SK-N-SH (cell line): ENCODE measurements at regions not wholly inside any gene's neighbourhood (a gene's known extent, or its start where the extent isn't known, plus 50 kb on each side); places are given as distances from the start of the nearest gene placed in this dataset.

ENCODE experiments used
- CTCF ChIA-PET: fragments of 300-600, 350-600 bp; formaldehyde crosslinking; extraction: SDS; loops from one replicate; lab custom pipeline; 2021; lab: Yijun Ruan, JAX
- POLR2A ChIA-PET: fragments of 350-600 bp; sonication (Branson Sonifier 250); formaldehyde crosslinking; extraction: SDS; loops from one replicate; lab custom pipeline; 2020; ENCODE audit warnings: antibody characterized with exemption, inconsistent platforms; lab: Yijun Ruan, JAX
- DNase-seq: peaks from one replicate; pipeline ENCODE4 v3.0.0; 2012
- H2AFZ ChIP-seq: fragments of 200-600 bp; sonication (generic); 2 replicates; pipeline ENCODE4 v1.8.1; 2016; ENCODE audit warnings: antibody characterized with exemption, mild to moderate bottlenecking, low read depth
- H3F3A ChIP-seq: fragments of 200-600 bp; sonication (generic); replicated peaks from 2 replicates; pipeline ENCODE3; 2016; ENCODE audit warnings: antibody characterized with exemption, mild to moderate bottlenecking; ENCODE audit not compliant: insufficient read depth
- H3K27ac ChIP-seq, 2 experiments: fragments of 200-500 bp in 1 of 2; fragments of 200-600 bp in 1 of 2; sonication (Bioruptor generic) in 1 of 2; sonication (generic), shearing (Covaris generic) in 1 of 2; 2 replicates each; pipeline versions ENCODE4 v1.5.1 to v1.6.1; 2014 to 2016; ENCODE audit warnings: low read depth in 2 of 2, inconsistent platforms in 1 of 2, low read length in 1 of 2, mild to moderate bottlenecking in 1 of 2, mixed read lengths in 1 of 2
- H3K27me3 ChIP-seq: fragments of 200-600 bp; sonication (generic), shearing (Covaris generic); 2 replicates; pipeline ENCODE4 v1.6.1; 2016; ENCODE audit warnings: mixed run types; ENCODE audit not compliant: insufficient read depth
- H3K36me3 ChIP-seq, 2 experiments: fragments of 200-500 bp in 1 of 2; fragments of 200-600 bp in 1 of 2; sonication (Bioruptor generic) in 1 of 2; sonication (generic) in 1 of 2; replicated peaks in 1 of 2; 2 replicates each; pipeline versions ENCODE3 to v1.5.1; 2014 to 2016; ENCODE audit warnings: low read length in 1 of 2, mild to moderate bottlenecking in 1 of 2; ENCODE audit not compliant: insufficient read depth in 2 of 2, control insufficient read depth in 1 of 2
- H3K4me1 ChIP-seq, 2 experiments: fragments of 200-500 bp in 1 of 2; fragments of 200-600 bp in 1 of 2; sonication (Bioruptor generic) in 1 of 2; sonication (generic), shearing (Covaris generic) in 1 of 2; 2 replicates each; pipeline versions ENCODE4 v1.5.1 to v1.6.1; 2014 to 2016; ENCODE audit warnings: low read depth in 1 of 2, low read length in 1 of 2, mixed run types in 1 of 2; ENCODE audit not compliant: insufficient read depth in 2 of 2, control insufficient read depth in 1 of 2
- H3K4me2 ChIP-seq: fragments of 200-600 bp; sonication (generic), shearing (Covaris generic); 2 replicates; pipeline ENCODE4 v1.6.1; 2017; ENCODE audit warnings: mixed run types
- H3K4me3 ChIP-seq, 2 experiments: fragments of 200-500 bp in 1 of 2; fragments of 200-600 bp in 1 of 2; sonication (Bioruptor generic) in 1 of 2; sonication (generic), shearing (Covaris generic) in 1 of 2; 2 replicates each; pipeline versions ENCODE4 v1.5.1 to v1.8.1; 2014 to 2016; ENCODE audit warnings: low read depth in 2 of 2, inconsistent platforms in 1 of 2, low read length in 1 of 2, mild to moderate bottlenecking in 1 of 2, mixed read lengths in 1 of 2, moderate library complexity in 1 of 2
- H3K79me2 ChIP-seq: fragments of 200-600 bp; sonication (generic); 2 replicates; pipeline ENCODE4 v1.8.1; 2017; ENCODE audit warnings: mild to moderate bottlenecking; ENCODE audit not compliant: insufficient read depth
- H3K9ac ChIP-seq: fragments of 200-600 bp; sonication (generic); 2 replicates; pipeline ENCODE4 v1.6.1; 2017; ENCODE audit warnings: mixed run types
- H3K9me2 ChIP-seq: fragments of 200-600 bp; sonication (generic); 2 replicates; pipeline ENCODE4 v1.6.1; 2017; ENCODE audit warnings: mixed run types
- H3K9me3 ChIP-seq: fragments of 200-600 bp; sonication (generic); 2 replicates; pipeline ENCODE4 v1.6.1; 2017; ENCODE audit warnings: mixed run types, mild to moderate bottlenecking, moderate library complexity
- H4K20me1 ChIP-seq: fragments of 200-600 bp; sonication (generic); 2 replicates; pipeline ENCODE4 v1.6.1; 2017; ENCODE audit warnings: mild to moderate bottlenecking, mixed run types; ENCODE audit not compliant: insufficient read depth
- CHD2 ChIP-seq: fragments of 150-350 bp; IDR thresholded peaks from 2 replicates; pipeline ENCODE4 v1.6.1; 2018; ENCODE audit warnings: low read length; ENCODE audit not compliant: partially characterized antibody
- CTCF ChIP-seq: fragments of 200-600 bp; sonication (generic); IDR thresholded peaks from 2 replicates; pipeline ENCODE4 v1.6.1; 2017; ENCODE audit warnings: antibody characterized with exemption, mild to moderate bottlenecking, moderate library complexity
- EP300 ChIP-seq, 2 experiments: IDR thresholded peaks; 2 replicates each; pipeline versions ENCODE4 v1.4.0 to v1.6.1; 2012; ENCODE audit warnings: borderline replicate concordance in 1 of 2, low read depth in 1 of 2, low read length in 1 of 2
- EZH2phosphoT487 ChIP-seq: fragments of 200-600 bp; sonication (generic); IDR thresholded peaks from 2 replicates; pipeline ENCODE4 v1.6.1; 2017; ENCODE audit warnings: low read depth, mixed run types, mild to moderate bottlenecking, antibody characterized with exemption, moderate library complexity, borderline replicate concordance
- FOXJ3 ChIP-seq: sonication (generic); formaldehyde crosslinking; IDR thresholded peaks from 2 replicates; pipeline ENCODE4 v1.5.1; 2020; ENCODE audit warnings: mild to moderate bottlenecking, missing genetic modification reagents
- FOXM1 ChIP-seq: IDR thresholded peaks from 2 replicates; pipeline ENCODE4 v1.4.0; 2012; ENCODE audit warnings: low read depth, mild to moderate bottlenecking
- GABPA ChIP-seq: IDR thresholded peaks from 2 replicates; pipeline ENCODE4 v1.4.0; 2012; ENCODE audit warnings: low read depth, mild to moderate bottlenecking
- IRF3 ChIP-seq: fragments of 150-350 bp; IDR thresholded peaks from 2 replicates; pipeline ENCODE4 v1.6.1; 2016; ENCODE audit warnings: mild to moderate bottlenecking, low read depth, low read length
- JUND ChIP-seq: IDR thresholded peaks from 2 replicates; pipeline ENCODE4 v1.4.0; 2012
- MAX ChIP-seq: IDR thresholded peaks from 2 replicates; pipeline ENCODE4 v1.4.0; 2012; ENCODE audit warnings: low read depth
- MEF2A ChIP-seq: IDR thresholded peaks from 2 replicates; pipeline ENCODE4 v1.4.0; 2012; ENCODE audit warnings: low read depth, borderline replicate concordance
- NFIC ChIP-seq: IDR thresholded peaks from 2 replicates; pipeline ENCODE4 v1.4.0; 2012; ENCODE audit warnings: borderline replicate concordance
- NRF1 ChIP-seq: IDR thresholded peaks from 2 replicates; pipeline ENCODE4 v1.6.1; 2012; ENCODE audit warnings: low read depth, mild to moderate bottlenecking, low read length
- PBX3 ChIP-seq: IDR thresholded peaks from 2 replicates; pipeline ENCODE4; 2012
- RAD21 ChIP-seq: IDR thresholded peaks from 2 replicates; pipeline ENCODE4 v1.6.1; 2012; ENCODE audit warnings: mild to moderate bottlenecking, low read length
- RCOR1 ChIP-seq: fragments of 150-350 bp; IDR thresholded peaks from 2 replicates; pipeline ENCODE4 v1.6.1; 2017; ENCODE audit warnings: antibody characterized with exemption, low read length
- REST ChIP-seq: IDR thresholded peaks from 2 replicates; pipeline ENCODE4 v1.6.1; 2012; ENCODE audit warnings: mild to moderate bottlenecking, low read depth, low read length, moderate library complexity
- RFX5 ChIP-seq: IDR thresholded peaks from 2 replicates; pipeline ENCODE4 v1.6.1; 2012; ENCODE audit warnings: mild to moderate bottlenecking, improper control_type of control experiment, low read length
- RXRA ChIP-seq: IDR thresholded peaks from 2 replicates; pipeline ENCODE4 v1.4.0; 2012; ENCODE audit warnings: low read depth, mild to moderate bottlenecking, borderline replicate concordance
- SIN3A ChIP-seq: IDR thresholded peaks from 2 replicates; pipeline ENCODE4 v1.6.1; 2012; ENCODE audit warnings: low read depth, mild to moderate bottlenecking, low read length, moderate library complexity, borderline replicate concordance
- SMC3 ChIP-seq: IDR thresholded peaks from 2 replicates; pipeline ENCODE4 v1.6.1; 2012; ENCODE audit warnings: low read depth, low read length, improper control_type of control experiment
- TCF12 ChIP-seq: IDR thresholded peaks from 2 replicates; pipeline ENCODE4 v1.4.0; 2012
- YY1 ChIP-seq: IDR thresholded peaks from 2 replicates; pipeline ENCODE4 v1.4.0; 2012; ENCODE audit warnings: low read depth, mild to moderate bottlenecking
- ZBTB33 ChIP-seq: IDR thresholded peaks from 2 replicates; pipeline ENCODE4 v1.4.0; 2012; ENCODE audit warnings: low read depth, borderline replicate concordance
- WGBS: methylation state at CpG from one replicate; pipeline ENCODE4 v1.1.6; 2017; ENCODE audit warnings: low lambda C conversion rate; 5-methylcytosine and 5-hydroxymethylcytosine counted together

- no peaks in the 10 kb centered on the region for H4K20me1 ChIP-seq
- no peak for DNase-seq
- H3K79me2 ChIP-seq: no peaks in the 10 kb centered on the region
- ChIA-PET POLR2A (no interaction called here), CTCF (interaction anchor here (1.0 to 2.9 kb wide), 4 partner anchors 11 to 501 kb away, joined by 3 to 16 read pairs (median 4); no protein-coding TSS in a partner anchor)
- WGBS: 58% methylated on average over 5 of the region's 5 CpGs
- H3K9me3 ChIP-seq: no peaks in the 10 kb centered on the region
- H3K27ac ChIP-seq: peak overlapping the region in 1 of 2 experiments; percentile 35; a peak in 2 of 4 replicates
- peak overlapping the region; percentile 49; the same call in 1 of the 2 replicates for H2AFZ ChIP-seq
- no peak overlapping the region for H3K4me2 ChIP-seq
- H3K4me3 ChIP-seq: no peak overlapping the region
- H3K9ac ChIP-seq: no peak overlapping the region
- H3K4me1 ChIP-seq: no peaks in the 10 kb centered on the region
- H3F3A ChIP-seq: no peaks in the 10 kb centered on the region
- no peaks in the 10 kb centered on the region for H3K27me3 ChIP-seq
- no peaks in the 10 kb centered on the region for H3K36me3 ChIP-seq
- H3K9me2 ChIP-seq: no peaks in the 10 kb centered on the region
- 0 out of 2 replicates have a peak, but pooled peaks have one; percentile 16 for TF ChIP-seq MEF2A
- TF ChIP-seq SIN3A: no peak
- peak; percentile 52 for TF ChIP-seq PBX3
- TF ChIP-seq EZH2phosphoT487: no peak
- no peak for TF ChIP-seq NFIC
- TF ChIP-seq RXRA: no peak
- no peak for TF ChIP-seq SMC3
- TF ChIP-seq RFX5: no peak
- TF ChIP-seq RAD21: no peak
- no peak for TF ChIP-seq NRF1
- TF ChIP-seq YY1: no peak
- TF ChIP-seq CTCF: no peak
- TF ChIP-seq ZBTB33: no peak
- TF ChIP-seq FOXM1: no peak
- TF ChIP-seq REST: no peak
- peak; percentile 34; the same call in 1 of the 2 replicates for TF ChIP-seq JUND
- TF ChIP-seq EP300 (IDR thresholded peaks at IDR 0.05; ENCODE audit: borderline replicate concordance in 1 of 2, low read depth in 1 of 2, low read length in 1 of 2): 0 out of 4 replicates have a peak, but pooled peaks of 1 of the 2 experiments have one; percentile 45
- no peak for TF ChIP-seq MAX
- TF ChIP-seq FOXJ3 (CRISPR knock-in tag): no peak
- TF ChIP-seq IRF3: no peak
- TF ChIP-seq RCOR1: no peak
- no peak for TF ChIP-seq CHD2
- TF ChIP-seq GABPA: no peak
- TF ChIP-seq TCF12: peak; percentile 50; the same call in 1 of the 2 replicates
Observed at GRCh38 chr1:196160066-196160795, 448.0 kb downstream of the KCNT2 start.
